Parathyroid adenoma (tissue), 2 donors: ENCODE measurements at regions not wholly inside any gene's neighbourhood (a gene's known extent, or its start where the extent isn't known, plus 50 kb on each side); places are given as distances from the start of the nearest gene placed in this dataset.

Experiments used
- H2AFZ ChIP-seq: fragments of 300-600 bp; sonication (generic); one replicate; pipeline ENCODE4 v1.7.0; 2017; ENCODE audit warnings: antibody characterized with exemption, mild to moderate bottlenecking
- H3K27ac ChIP-seq: fragments of 300-600 bp; sonication (generic); one replicate; pipeline ENCODE4 v1.7.0; 2017
- H3K27me3 ChIP-seq: fragments of 300-600 bp; sonication (generic); one replicate; pipeline ENCODE4 v1.7.0; 2017; ENCODE audit warnings: low read length; ENCODE audit not compliant: control insufficient read depth, insufficient read depth
- H3K36me3 ChIP-seq: fragments of 300-600 bp; sonication (generic); one replicate; pipeline ENCODE4 v1.7.0; 2017; ENCODE audit warnings: low read length; ENCODE audit not compliant: control insufficient read depth, insufficient read depth
- H3K4me1 ChIP-seq: fragments of 300-600 bp; sonication (generic); one replicate; pipeline ENCODE4 v1.7.0; 2017; ENCODE audit warnings: control low read depth
- H3K4me2 ChIP-seq: fragments of 300-600 bp; sonication (generic); one replicate; pipeline ENCODE4 v1.7.0; 2017; ENCODE audit warnings: low read length
- H3K4me3 ChIP-seq: fragments of 300-600 bp; sonication (generic); one replicate; pipeline ENCODE4 v1.7.0; 2017; ENCODE audit warnings: low read depth, low read length
- H3K79me2 ChIP-seq: fragments of 300-600 bp; sonication (generic); one replicate; pipeline ENCODE4 v1.7.0; 2017; ENCODE audit warnings: control low read depth
- H3K9ac ChIP-seq: fragments of 300-600 bp; sonication (generic); one replicate; pipeline ENCODE4 v1.7.0; 2017; ENCODE audit warnings: mild to moderate bottlenecking
- H3K9me3 ChIP-seq: fragments of 300-600 bp; sonication (generic); one replicate; pipeline ENCODE4 v1.7.0; 2017; ENCODE audit warnings: low read length; ENCODE audit not compliant: control insufficient read depth
- TF ChIP-seq, protein P1 (sequence below): fragments of 300-600 bp; sonication (generic); IDR thresholded peaks from one replicate; pipeline ENCODE4 v1.7.0; 2017; ENCODE audit warnings: antibody characterized with exemption, mild to moderate bottlenecking
- donor health status: primary hyperparathyroidism.

GRCh38 chr13:74305876-74306275 lies 171.7 kb upstream of the KLF12 start:
- Histone ChIP-seq H3K9ac (no peak overlapping the region), H3K9me3 (no peaks in the 10 kb centered on the region), H3K79me2 (no peaks in the 10 kb centered on the region), H3K36me3 (no peaks in the 10 kb centered on the region), H3K27ac (no peak overlapping the region), H3K4me2 (no peak overlapping the region), H3K4me1 (no peaks in the 10 kb centered on the region), H3K4me3 (no peak overlapping the region), H3K27me3 (no peaks in the 10 kb centered on the region), H2AFZ (no peak overlapping the region)
- TF ChIP-seq, protein P1, sequence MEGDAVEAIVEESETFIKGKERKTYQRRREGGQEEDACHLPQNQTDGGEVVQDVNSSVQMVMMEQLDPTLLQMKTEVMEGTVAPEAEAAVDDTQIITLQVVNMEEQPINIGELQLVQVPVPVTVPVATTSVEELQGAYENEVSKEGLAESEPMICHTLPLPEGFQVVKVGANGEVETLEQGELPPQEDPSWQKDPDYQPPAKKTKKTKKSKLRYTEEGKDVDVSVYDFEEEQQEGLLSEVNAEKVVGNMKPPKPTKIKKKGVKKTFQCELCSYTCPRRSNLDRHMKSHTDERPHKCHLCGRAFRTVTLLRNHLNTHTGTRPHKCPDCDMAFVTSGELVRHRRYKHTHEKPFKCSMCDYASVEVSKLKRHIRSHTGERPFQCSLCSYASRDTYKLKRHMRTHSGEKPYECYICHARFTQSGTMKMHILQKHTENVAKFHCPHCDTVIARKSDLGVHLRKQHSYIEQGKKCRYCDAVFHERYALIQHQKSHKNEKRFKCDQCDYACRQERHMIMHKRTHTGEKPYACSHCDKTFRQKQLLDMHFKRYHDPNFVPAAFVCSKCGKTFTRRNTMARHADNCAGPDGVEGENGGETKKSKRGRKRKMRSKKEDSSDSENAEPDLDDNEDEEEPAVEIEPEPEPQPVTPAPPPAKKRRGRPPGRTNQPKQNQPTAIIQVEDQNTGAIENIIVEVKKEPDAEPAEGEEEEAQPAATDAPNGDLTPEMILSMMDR: no peak

GRCh38 chr13:74301258-74301935 lies 167.2 kb upstream of the KLF12 start:
- no peak overlapping the region for H3K4me2 ChIP-seq
- H3K4me3 ChIP-seq: no peak overlapping the region

GRCh38 chr13:74300162-74300561 lies 166.0 kb upstream of the KLF12 start:
- no peaks in the 10 kb centered on the region for H3K4me1 ChIP-seq
- no peak overlapping the region for H3K9ac ChIP-seq
- H3K4me3 ChIP-seq: no peak overlapping the region
- no peak overlapping the region for H3K4me2 ChIP-seq
- TF ChIP-seq, protein P1: no peak
- no peaks in the 10 kb centered on the region for H3K79me2 ChIP-seq
- no peaks in the 10 kb centered on the region for H3K27me3 ChIP-seq
- no peaks in the 10 kb centered on the region for H3K36me3 ChIP-seq
- H2AFZ ChIP-seq: no peak overlapping the region
- H3K27ac ChIP-seq: no peak overlapping the region
- no peaks in the 10 kb centered on the region for H3K9me3 ChIP-seq

More at GRCh38 chr13:74301258-74301935, 167.2 kb upstream of the KLF12 start:
- Histone ChIP-seq H3K27ac (no peak overlapping the region), H2AFZ (no peak overlapping the region), H3K27me3 (no peaks in the 10 kb centered on the region), H3K4me1 (no peaks in the 10 kb centered on the region), H3K79me2 (no peaks in the 10 kb centered on the region), H3K9me3 (no peaks in the 10 kb centered on the region), H3K9ac (no peak overlapping the region), H3K36me3 (no peaks in the 10 kb centered on the region)
- TF ChIP-seq, protein P1: no peak

DNA sequence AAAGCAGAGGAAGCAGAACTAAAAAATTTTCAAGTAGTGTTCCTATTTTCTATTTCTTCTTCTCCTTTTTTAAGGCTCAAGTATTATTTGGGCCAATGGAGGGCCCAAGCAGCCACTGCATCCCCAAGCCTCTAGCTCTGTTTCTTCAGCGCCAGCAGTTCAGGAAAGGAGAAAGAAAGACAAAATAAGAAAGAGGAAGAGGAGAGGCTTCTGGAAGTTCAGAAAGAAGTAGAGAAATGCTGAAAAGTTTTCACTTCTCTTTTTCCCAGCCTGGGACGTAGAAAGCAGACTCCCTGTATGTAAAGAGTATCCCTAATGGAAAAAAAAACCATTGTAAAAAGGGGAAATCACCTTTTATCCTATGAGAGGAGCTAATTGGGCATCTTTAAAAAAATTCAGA lies 165.5 kb upstream of the KLF12 start:
- no peak overlapping the region for H3K27ac ChIP-seq
- TF ChIP-seq, protein P1: no peak
- no peak overlapping the region for H3K4me3 ChIP-seq
- H3K4me2 ChIP-seq: no peak overlapping the region
- no peaks in the 10 kb centered on the region for H3K9me3 ChIP-seq
- H3K27me3 ChIP-seq: no peaks in the 10 kb centered on the region
- no peaks in the 10 kb centered on the region for H3K4me1 ChIP-seq
- H3K36me3 ChIP-seq: no peaks in the 10 kb centered on the region
- no peak overlapping the region for H3K9ac ChIP-seq
- no peak overlapping the region for H2AFZ ChIP-seq
- no peaks in the 10 kb centered on the region for H3K79me2 ChIP-seq

GRCh38 chr13:74298923-74299322 lies 164.7 kb upstream of the KLF12 start:
- TF ChIP-seq, protein P1: no peak
- Histone ChIP-seq H3K79me2 (no peaks in the 10 kb centered on the region), H3K9me3 (no peaks in the 10 kb centered on the region), H3K36me3 (no peaks in the 10 kb centered on the region), H2AFZ (no peak overlapping the region), H3K27ac (no peak overlapping the region), H3K27me3 (no peaks in the 10 kb centered on the region), H3K4me1 (no peaks in the 10 kb centered on the region), H3K9ac (no peak overlapping the region), H3K4me2 (no peak overlapping the region), H3K4me3 (no peak overlapping the region)
